ENCODE measurements at regions not wholly inside any gene's neighbourhood (a gene's known extent, or its start where the extent isn't known, plus 50 kb on each side); places are given as distances from the start of the nearest gene placed in this dataset.

GRCh38 chrX:22338740-22339139, 66.0 kb downstream of the CBLL2 start:
- TF ChIP-seq CTCF (IDR thresholded peaks at IDR 0.05) (no peak), EP300 (IDR thresholded peaks at IDR 0.05) (no peak)

All from tibial nerve (tissue), 4 donors.